ENCODE measurements at regions not wholly inside any gene's neighbourhood (a gene's known extent, or its start where the extent isn't known, plus 50 kb on each side); places are given as distances from the start of the nearest gene placed in this dataset.

DNA sequence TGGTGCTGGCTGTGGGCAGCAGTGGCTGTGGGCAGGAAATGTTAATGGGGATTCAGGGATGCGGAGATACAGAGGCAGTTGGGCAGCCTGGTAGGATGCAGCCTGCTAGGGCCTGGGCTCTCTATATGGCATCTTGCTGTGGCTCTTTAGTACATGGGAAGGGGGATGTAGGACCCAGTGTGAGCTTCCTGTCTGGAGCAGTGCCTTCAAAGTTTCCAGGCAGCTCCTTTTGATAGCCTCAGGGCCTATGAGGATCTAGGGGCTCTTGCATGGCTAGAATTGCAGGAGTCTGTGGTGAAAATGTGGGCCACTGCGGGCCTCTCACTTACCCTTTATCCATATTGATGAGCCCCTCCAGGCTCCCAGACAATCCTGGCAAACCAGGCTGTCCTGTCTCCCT is 213.2 kb upstream of the SNX19 start:
- DNase-seq, result no peak

DNA sequence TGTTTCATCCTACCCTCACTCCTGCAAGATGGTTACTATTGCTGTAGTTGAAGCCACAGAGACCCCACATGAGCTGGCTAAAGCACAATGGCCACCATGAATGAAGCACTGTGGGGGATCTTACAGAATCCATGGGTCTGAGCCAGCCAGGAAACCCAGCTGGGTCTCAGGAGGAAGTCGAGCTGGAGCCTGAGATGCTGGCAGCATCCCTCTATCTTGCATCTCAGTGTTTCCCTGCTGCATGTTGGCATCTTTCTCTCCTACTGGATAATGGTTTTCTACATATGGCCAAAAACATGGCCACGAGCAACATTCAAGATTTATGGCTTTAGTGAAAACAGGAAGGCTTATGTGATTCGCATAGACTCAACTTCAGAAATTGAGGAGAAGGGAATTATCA is 219.3 kb upstream of the SNX19 start:
- DNase-seq, result no peak

DNA sequence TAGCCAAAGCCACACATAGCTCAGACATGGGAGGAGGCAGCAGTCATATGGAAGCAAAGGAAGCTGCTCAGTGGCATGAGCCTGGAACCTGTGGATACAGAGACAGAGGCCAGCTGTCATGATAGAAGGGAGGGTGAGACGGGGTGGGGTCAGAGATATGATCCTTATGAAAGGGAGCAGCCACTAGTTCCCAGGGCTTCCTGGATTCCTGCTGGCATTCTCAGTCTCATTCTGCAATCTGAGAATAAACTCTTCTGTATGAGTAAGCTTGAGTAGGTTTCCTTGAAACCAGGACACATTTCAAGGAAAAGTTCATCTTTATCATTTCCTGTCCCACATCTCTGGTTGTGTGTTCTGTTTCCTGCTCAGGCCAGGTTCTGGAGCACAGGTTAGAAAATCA is 220.2 kb upstream of the SNX19 start:
- no peak for DNase-seq

DNA sequence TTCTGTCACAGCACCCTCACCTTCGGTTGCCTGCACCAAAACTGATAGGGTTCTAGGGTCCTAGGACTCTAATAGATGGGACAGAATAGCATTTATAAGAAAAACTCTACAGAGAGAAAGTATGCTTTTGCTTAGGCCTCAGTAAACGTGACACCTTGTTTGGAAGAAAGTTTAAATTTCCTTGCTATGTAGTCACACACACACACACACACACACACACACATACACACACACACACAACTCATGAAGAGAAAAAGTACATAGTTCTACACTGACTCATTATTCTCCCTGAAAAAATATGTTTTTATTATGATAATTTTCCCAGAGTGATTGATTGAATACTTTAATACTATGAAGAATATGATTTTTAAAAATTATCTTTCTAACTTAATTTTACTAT is 220.8 kb upstream of the SNX19 start:
- DNase-seq, result no peak

DNA sequence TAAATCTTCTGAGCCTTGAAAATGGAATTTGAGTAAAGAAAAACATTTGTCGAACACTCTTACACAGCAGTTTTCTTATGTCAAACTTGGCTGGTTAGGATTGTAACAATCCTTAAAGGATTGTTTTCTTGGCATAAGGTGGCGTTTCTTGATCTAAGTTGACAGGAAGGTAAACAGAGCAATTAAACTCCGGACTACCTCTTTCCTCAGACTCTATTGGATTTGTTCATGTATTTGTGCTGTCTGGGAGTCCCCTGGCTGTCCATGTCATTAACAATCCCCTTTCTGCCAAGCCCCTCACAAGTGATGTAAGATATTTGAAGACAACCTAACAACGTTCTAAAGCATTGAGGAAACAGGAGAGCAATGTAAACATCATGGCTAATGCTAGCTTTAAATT is 222.5 kb upstream of the SNX19 start:
- no peak for DNase-seq

DNA sequence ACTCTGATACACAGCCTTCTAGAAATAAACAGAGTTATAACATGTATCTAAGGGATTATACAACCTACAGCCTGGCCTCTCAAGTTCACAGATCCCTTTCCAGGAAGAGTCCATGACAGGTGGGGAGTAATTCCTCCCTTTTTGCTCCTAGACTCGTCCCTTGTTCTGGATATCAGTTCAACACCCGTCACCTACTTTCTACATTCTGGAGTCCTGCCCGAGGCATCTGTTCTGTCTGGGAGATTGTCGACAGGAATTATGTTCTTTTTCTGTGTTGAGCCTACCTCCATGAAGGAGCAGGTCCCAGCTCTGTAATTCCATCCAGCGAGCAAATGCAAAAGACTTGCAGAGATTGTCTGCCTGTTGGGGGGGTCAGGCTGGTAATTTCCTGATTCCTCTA is 224.6 kb upstream of the NTM start:
- DNase-seq, result no peak

DNA sequence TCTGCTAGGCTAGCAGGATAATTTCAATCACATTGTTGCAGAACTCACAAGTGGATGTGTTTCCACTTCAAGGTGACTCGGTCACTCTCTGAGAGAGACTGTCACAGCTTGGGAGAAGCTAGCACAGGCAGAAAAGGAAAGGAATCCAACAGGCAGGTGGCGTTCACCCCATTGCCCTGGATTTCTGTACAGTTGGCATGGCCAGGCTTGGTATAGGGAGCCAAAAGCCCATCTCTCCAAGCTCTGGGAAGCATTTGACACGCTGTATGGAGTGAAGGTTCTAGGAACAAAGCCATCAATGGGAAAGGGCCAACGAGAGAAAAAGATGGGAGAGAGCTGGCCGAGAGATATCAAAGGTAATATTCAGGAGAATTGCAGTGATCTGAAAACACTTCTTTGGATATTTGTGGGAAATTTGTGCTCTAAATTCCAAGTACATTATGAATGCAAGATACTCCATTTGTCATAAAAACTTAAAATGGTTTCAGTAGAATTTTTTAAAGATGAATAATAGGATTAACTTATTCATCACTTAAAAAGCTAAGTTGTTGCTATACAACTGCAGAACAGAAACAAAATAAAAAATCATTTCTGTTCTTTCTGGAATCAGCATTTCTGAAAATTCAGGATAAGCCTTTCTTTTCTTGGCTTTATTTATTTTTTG is 223.5 kb upstream of the NTM start:
- no peak for DNase-seq

DNA sequence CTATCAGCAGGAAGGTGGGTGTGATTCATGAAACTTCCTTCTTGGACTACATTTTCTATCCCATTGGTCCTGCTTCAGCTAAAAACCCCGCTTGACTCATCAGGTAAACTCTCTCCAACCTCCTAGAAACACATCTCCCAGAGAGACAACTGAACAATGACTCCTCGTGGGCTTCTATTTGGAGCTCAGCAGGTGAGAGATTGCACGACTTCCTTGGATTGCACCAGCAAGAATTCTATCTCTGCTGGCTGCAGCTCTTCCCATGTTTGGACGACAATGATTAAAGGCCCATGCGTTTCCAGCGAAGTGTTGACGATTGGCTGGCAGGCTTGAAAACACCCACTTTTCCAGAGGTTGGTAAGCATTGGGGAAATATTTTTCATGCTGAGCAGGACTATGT is 216.1 kb upstream of the NTM start:
- no peak for DNase-seq

DNA sequence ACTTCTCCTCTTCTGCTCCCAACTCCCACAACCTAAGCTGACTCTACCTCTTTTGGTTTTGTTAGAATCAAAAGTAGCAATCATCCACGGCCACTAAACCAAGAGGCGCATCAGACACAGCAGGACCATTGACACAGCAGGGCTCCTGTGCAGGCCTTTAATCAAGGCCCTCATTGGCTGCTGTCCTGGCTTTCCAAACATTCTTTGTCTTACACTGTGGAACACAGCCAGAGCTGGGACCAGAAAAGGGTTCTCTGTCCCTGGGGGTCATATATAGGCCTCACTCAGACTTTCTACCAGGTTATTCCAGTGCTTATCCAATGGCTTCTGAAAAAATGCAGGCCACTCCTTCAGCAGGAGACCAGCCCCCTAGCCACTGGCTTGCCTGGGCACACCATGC is 212.7 kb upstream of the NTM start:
- no peak for DNase-seq

DNA sequence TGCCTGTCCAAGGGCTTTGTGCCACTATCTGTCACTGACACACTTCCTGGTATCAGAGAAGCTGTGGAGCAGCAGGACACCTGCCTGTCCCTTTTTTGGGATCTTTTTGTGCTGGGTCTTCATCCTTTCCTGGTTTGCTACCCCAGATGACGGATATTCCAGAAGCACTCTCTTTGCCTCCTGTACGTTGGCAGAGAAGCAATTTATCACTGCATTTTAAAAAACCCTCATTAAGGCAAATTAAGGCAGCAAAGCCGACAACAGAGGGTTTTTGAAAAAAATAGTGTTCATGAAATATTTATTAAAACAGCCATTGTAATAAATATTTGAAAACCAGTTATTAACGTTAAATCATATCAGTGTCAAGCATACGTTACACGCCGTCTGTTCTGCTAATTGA is 209.6 kb upstream of the NTM start:
- DNase-seq, result no peak

DNA sequence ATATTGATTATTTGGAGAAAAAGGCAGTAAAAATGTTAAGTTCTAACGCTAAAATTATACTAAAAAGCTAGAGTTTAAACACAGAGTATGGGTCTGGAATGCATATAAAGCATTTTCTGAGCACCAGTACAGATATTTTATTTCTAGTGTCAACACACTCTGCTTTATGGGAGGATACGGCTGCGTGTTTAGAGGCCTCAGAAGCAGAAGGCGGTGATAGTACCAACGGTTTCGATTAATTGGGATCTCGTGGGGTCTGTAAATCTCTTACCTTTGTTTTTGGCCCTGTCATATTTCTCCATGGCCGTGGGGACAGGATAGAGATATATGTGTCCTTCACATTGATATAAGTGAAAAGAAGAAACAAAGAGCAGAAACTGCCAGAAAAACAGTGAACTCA is 206.8 kb upstream of the NTM start:
- no peak for DNase-seq

DNA sequence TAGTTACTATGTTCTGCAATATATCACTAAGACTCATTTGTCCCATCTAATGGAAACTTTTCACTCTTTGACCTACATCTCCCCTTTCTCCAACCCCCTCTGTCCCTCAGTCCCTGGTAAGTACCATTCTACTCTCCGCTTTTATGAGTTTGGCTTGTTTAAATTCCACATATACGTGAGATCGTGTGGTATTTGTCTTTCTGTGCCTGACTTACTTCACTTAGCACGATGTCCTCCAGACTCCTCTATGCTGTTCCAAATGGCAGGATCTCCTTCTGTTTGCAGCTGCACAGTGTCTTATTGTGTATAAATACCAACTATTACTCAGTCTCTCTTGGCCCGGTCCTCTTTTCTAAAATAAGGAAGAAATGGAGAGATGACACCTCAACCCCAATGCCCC is 205.4 kb upstream of the NTM start:
- DNase-seq, result no peak

DNA sequence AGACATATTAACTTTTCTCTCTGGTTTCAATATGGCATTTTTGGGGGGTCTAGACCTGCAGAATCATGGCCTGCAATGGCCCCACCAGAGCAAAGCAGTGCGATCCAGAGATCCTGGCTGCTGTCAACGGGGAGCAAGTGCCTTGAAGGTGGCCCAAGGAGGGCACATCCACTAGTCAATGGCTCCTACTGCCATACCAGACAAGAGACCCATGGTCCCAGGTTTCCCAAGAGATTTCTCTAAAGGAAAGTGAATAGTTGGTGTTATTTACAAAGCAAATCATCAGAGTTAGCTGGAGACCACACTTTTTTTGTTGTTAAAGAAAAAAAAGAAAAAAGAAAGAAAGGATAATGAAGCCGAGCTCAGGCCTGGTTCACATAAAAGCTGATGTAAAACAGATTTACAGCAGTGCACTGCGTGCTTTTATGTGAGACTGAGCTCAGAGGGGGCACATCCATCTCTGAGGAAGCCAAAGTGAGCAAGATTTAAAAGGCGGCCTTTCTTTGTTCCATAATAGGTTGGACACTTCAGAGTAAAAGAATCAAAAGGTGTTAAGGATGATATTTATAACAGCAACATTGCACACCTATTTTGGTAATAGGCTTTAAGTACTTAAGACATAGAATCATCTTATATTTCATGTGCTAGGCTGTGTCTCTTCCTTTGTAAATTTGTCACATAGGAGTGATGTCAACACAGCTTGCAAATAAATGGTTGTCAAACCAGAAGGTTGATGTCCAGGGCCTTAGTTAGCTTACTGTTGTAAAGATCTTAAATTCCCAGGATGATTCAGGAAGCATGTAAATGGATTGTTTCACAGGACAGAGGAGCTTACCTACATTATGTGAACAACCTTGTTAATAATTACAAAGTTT is 201.3 kb upstream of the NTM start:
- DNase-seq, result no peak

DNA sequence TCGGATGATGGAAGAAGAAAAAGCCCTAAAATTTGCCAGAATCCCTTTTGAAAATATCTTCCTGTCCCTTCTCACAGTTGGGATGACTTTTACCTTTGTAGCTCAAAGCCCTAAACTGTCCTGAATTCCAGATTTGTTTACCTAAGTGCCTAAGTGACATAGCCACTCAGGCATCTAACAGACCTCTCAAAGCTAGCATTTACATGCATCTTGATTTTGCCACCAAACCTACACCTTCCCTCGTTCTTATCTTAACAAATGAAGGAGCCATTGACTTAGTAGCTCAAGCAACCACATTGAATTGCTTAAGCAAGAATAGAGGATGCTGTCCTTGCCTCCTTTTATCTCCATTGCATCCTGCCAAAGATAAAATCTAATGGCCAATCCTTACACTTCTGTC is 198.4 kb upstream of the NTM start:
- DNase-seq, result no peak

DNA sequence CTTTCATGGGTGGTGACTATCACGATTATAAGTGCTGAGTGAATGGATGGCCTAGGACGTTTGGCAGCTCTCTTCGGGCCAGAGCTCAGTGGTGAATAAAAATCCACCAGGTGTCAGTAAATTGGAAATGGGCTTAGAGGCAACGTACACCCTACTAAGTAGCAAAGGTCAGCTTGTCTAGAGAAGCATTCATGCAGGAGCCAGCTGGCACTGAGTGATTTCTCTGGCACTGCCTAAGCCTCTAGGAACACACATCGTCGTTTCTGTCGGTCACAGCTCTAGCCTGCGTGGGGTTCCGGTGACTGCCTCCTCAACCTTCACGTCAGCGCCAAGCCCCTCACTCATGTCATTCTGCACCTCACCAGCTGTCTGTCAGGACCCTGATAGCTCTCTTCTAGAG is 192.4 kb upstream of the NTM start:
- no peak for DNase-seq

DNA sequence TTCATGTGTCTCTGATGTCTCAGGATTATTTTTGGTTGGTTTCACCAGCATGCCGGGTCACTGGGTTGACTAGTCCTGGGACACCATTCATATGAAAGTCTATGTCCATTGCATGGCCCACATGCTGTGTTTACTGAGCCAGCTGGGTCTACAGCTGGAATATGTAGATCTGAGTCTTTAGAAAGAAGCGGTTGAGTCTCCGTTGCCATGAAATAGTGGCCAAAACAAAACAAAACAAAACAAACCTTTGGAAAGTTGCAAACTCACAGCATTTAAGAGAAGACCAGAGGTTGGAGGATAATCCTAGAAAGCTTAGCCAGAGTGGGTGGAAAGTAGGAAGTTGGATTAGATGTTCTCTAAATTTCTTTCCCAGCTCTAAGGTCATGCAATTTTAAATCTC is 191.8 kb upstream of the NTM start:
- DNase-seq, result no peak

DNA sequence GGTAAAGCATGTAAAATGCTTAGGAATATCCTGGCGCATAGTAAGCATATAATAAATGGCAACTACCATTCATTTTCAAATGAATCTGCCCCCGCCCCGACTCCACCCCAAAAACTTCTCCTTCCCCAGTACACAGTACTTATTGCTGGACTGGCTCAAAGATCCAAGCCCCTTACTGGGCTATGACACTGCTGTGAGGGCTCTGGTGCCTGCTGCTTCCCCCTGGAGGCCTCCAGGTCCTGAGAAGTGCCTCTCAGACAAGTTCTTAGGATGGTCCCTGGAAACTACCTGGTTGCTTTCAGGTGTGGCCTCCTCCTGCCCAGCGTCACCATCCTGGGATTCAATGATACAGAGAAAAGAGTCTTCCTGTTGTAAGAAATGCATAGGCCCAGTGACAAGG is 190.6 kb upstream of the NTM start:
- no peak for DNase-seq

DNA sequence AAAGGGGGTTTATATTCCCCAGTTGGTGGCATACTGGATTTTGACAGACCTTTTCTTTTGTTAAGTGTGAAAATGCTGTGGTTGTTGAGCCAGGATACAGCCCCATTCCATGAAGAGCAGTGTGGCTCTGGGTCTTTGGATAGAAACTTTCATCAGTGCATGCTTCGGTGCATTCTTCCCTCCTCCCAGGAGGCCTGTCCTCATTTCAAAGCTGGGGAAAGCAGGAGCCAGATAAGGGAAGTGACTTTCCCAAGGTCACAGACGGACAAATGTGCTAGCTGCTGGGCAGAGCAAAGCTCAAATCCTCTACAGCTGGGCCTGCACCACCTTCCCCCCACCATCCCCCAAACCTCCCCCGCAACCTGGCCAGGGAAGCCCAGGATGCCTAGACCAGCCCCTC is 184.5 kb upstream of the NTM start:
- DNase-seq, result no peak

DNA sequence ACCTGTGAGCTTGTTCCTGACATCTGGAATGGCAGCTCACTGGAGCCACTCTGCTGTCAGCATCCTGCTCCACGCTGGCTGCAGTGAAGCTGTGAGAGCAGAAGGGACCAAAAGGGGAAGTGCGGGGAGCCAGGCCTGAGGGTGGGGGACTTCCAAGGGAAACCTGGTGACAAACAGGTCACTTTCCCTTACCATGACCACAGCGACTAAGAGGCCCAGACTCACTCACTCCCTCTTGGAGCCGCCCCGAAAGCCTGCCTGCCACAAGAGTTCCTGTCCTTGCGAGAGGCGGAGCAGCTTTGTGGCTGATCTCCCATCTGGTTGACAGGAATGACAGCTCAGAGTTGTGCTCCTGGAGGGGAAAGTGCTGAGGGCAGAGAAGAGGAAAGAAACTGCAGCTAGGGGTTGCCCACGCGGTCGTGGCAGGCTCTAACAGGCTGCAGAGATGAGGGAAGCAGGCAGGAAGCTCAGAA is 183.8 kb upstream of the NTM start:
- DNase-seq, result no peak

DNA sequence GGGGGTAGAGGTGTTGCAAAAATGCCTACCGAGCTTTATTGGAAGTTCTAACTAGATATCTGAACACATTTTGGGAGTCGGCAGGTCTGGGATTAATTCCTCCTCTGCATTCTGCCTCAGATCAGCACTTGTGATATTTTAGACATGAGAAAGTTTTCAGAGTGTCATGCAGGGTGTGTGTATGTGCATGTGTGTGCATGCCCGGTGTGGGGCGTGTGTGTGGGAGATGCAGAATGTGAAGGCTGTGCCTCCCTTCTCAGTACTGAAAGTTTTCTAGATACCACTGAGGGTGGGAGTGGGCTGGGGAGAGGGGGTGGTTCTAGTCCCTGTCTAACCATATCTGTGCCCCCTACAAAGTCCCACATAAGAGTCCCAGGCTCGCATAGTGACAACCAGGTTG is 180.0 kb upstream of the NTM start:
- no peak for DNase-seq

DNA sequence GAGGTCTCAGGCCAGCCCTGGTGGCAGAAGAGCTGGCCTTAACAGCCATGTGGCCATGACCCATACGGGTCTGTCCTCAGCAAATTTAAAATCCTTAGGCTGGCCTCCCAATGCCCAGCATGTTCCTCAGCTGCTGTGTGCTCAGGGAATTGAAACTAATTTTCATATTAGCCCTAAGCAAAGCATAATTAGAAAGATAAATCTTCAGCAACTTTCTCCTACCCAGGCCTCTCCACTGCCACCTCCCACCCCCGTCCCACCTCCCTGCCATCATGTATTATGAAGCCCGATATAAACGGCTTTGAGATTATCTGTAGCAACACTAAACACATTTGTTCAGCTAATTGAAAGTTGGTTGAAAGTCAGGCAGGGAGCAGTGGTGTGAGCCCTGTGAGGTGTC is 178.8 kb upstream of the NTM start:
- no peak for DNase-seq

DNA sequence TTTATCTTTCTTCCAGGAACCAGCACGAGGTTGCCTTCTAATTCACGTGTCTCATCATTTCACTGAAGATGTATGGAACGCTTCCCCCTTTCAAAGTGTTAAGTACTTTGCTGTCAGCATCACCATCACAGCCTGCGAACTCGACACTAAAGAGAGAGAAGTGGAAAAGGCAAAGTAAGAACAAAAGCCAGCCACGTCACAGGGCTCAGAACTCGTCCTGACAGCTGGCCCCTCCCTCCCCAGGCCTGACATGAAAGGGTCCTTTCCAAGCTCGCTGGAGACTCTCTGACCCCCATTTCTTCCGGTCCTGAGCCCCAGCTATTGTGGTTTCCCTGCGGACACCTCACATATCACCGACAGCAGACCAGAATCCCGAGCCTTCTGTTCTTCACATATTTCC is 177.8 kb upstream of the NTM start:
- DNase-seq, result no peak

DNA sequence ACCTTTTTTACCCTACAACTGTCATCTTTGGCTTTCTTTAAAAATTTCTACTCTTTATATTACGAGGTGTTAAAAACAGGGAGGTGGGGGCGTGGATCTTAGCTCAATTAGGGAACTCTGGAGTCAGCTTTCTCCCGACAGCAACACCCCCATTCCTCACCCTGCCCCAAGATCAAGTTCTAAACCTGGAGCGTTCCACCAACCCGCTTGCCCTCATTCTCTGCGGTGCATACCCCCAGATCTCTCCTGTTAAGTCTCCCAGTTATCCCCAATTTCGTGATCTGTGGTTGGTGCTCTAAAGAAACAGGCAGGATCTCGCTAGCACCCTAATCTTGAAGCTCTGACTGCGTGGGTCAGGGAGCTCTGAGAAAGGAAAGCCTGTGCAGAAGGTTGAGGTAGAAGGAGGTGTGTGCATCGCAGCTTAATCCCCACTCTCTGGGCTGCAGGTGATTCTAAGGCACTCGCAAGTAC is 177.3 kb upstream of the NTM start:
- no peak for DNase-seq

DNA sequence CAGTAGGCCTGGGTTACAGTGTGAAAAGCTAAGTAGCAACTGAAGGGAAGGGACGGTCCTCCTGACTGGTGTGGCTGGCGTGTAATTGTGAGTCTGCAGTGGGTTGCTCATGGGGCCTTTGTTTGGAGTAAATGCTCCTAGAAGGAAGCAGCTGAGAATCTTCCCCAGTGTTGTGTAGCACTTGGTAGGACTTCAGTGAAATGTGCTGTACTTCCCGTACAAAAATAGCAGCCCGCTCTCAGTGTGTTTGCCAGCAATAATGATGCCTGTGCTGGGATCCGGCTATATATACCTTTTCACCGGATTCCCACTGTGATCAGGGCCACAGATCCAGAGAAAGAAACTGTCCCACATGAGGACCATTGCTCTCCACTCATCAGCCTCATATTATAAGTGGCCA is 175.7 kb upstream of the NTM start:
- DNase-seq, result no peak
